Smooth muscle cell (in vitro differentiated cells): ENCODE measurements at regions not wholly inside any gene's neighbourhood (a gene's known extent, or its start where the extent isn't known, plus 50 kb on each side); places are given as distances from the start of the nearest gene placed in this dataset.

ENCODE experiments used
- DNase-seq: peaks from one replicate; lab custom pipeline; 2025; ENCODE audit not compliant: unreplicated experiment; lab: John Stamatoyannopoulos, UW
- H2AFZ ChIP-seq: fragments of 200-600 bp; sonication (generic); 2 replicates; pipeline ENCODE4 v1.6.0; 2016; ENCODE audit warnings: antibody characterized with exemption, low read depth, mild to moderate bottlenecking
- H3F3A ChIP-seq: fragments of 200-600 bp; sonication (generic); 2 replicates; pipeline ENCODE4 v1.6.0; 2017; ENCODE audit warnings: antibody characterized with exemption, low read depth
- H3K27ac ChIP-seq: fragments of 200-600 bp; sonication (generic); 2 replicates; pipeline ENCODE4 v1.5.1; 2016; ENCODE audit warnings: low read depth, mild to moderate bottlenecking
- H3K27me3 ChIP-seq: fragments of 200-600 bp; sonication (generic); 2 replicates; pipeline ENCODE4 v1.6.1; 2016; ENCODE audit warnings: low read depth, mild to moderate bottlenecking
- H3K36me3 ChIP-seq: fragments of 200-600 bp; sonication (generic); 2 replicates; pipeline ENCODE4 v1.5.1; 2016; ENCODE audit warnings: low read depth
- H3K4me1 ChIP-seq: fragments of 200-600 bp; sonication (generic); 2 replicates; pipeline ENCODE4 v1.5.1; 2016; ENCODE audit warnings: low read depth
- H3K4me2 ChIP-seq: fragments of 200-600 bp; sonication (generic); 2 replicates; pipeline ENCODE4 v1.6.0; 2016; ENCODE audit warnings: mild to moderate bottlenecking
- H3K4me3 ChIP-seq: fragments of 200-600 bp; sonication (generic); 2 replicates; pipeline ENCODE4 v1.5.1; 2016; ENCODE audit warnings: mild to moderate bottlenecking
- H3K79me2 ChIP-seq: fragments of 200-600 bp; sonication (generic); 2 replicates; pipeline ENCODE4 v1.6.0; 2016; ENCODE audit warnings: low read depth, mild to moderate bottlenecking
- H3K9ac ChIP-seq: fragments of 200-600 bp; sonication (generic); 2 replicates; pipeline ENCODE4 v1.6.0; 2016; ENCODE audit warnings: low read depth
- H3K9me3 ChIP-seq: fragments of 200-600 bp; sonication (generic); replicated peaks from 2 replicates; pipeline ENCODE4 v1.5.1; 2016; ENCODE audit warnings: low read depth
- H4K20me1 ChIP-seq: fragments of 200-600 bp; sonication (generic); 2 replicates; pipeline ENCODE4 v1.6.0; 2016; ENCODE audit warnings: low read depth
- CTCF ChIP-seq: fragments of 200-600 bp; sonication (generic); IDR thresholded peaks from 2 replicates; pipeline ENCODE4 v1.5.1; 2017; ENCODE audit warnings: borderline replicate concordance, mild to moderate bottlenecking, antibody characterized with exemption; ENCODE audit not compliant: insufficient read depth, poor library complexity, severe bottlenecking
- WGBS: methylation state at CpG from one replicate; pipeline ENCODE4 v1.1.7; 2016; ENCODE audit warnings: low lambda C conversion rate; 5-methylcytosine and 5-hydroxymethylcytosine counted together

- Histone ChIP-seq H3F3A (no peaks in the 10 kb centered on the region), H3K4me2 (no peak overlapping the region), H3K27me3 (no peaks in the 10 kb centered on the region), H3K79me2 (no peaks in the 10 kb centered on the region), H3K9me3 (peaks cover 7% of the 10 kb centered on the region), H3K36me3 (no peaks in the 10 kb centered on the region), H3K4me1 (no peaks in the 10 kb centered on the region), H3K9ac (no peak overlapping the region), H3K4me3 (no peak overlapping the region), H2AFZ (no peak overlapping the region), H3K27ac (no peak overlapping the region), H4K20me1 (no peaks in the 10 kb centered on the region)
- WGBS = 94% methylated on average over 5 of the region's 5 CpGs
- DNase-seq = no peak
- TF ChIP-seq CTCF = no peak
Observed at GRCh38 chr18:76750917-76751890, 71.2 kb upstream of the ZNF236 start.

- TF ChIP-seq CTCF = no peak
- Histone ChIP-seq H3K79me2 (no peaks in the 10 kb centered on the region), H2AFZ (no peak overlapping the region), H3F3A (no peaks in the 10 kb centered on the region), H3K27me3 (no peaks in the 10 kb centered on the region), H3K4me1 (no peaks in the 10 kb centered on the region), H3K27ac (no peak overlapping the region), H3K36me3 (no peaks in the 10 kb centered on the region), H4K20me1 (no peaks in the 10 kb centered on the region), H3K9me3 (peaks cover 7% of the 10 kb centered on the region), H3K9ac (no peak overlapping the region), H3K4me2 (no peak overlapping the region), H3K4me3 (no peak overlapping the region)
- no peak for DNase-seq
Observed at GRCh38 chr18:76750269-76750668, 72.1 kb upstream of the ZNF236 start.

GRCh38 chr18:76747676-76748075 lies 74.7 kb upstream of the ZNF236 start:
- Histone ChIP-seq H4K20me1 (no peaks in the 10 kb centered on the region), H3K36me3 (no peaks in the 10 kb centered on the region), H3K4me3 (no peak overlapping the region), H3K9me3 (peaks cover 7% of the 10 kb centered on the region), H3K9ac (no peak overlapping the region), H3F3A (no peaks in the 10 kb centered on the region), H3K27ac (no peak overlapping the region), H2AFZ (no peak overlapping the region), H3K4me2 (no peak overlapping the region), H3K79me2 (no peaks in the 10 kb centered on the region), H3K27me3 (no peaks in the 10 kb centered on the region), H3K4me1 (no peaks in the 10 kb centered on the region)
- DNase-seq = no peak
- no peak for TF ChIP-seq CTCF
- WGBS = 87% methylated on average over 1 of the region's 1 CpG

- Histone ChIP-seq H3K9ac (no peak overlapping the region), H3K36me3 (no peaks in the 10 kb centered on the region), H4K20me1 (no peaks in the 10 kb centered on the region), H3K4me2 (no peak overlapping the region), H3K4me3 (no peak overlapping the region), H2AFZ (no peak overlapping the region), H3F3A (peaks cover 6% of the 10 kb centered on the region), H3K27ac (no peak overlapping the region), H3K27me3 (no peaks in the 10 kb centered on the region), H3K9me3 (no peaks in the 10 kb centered on the region), H3K79me2 (no peaks in the 10 kb centered on the region), H3K4me1 (no peaks in the 10 kb centered on the region)
- no peak for TF ChIP-seq CTCF
- WGBS = 86% methylated on average over 3 of the region's 3 CpGs
- no peak for DNase-seq
Observed at GRCh38 chr18:76741346-76741745, 81.0 kb upstream of the ZNF236 start.
